Activated CD4-positive, alpha-beta T cell treated with anti-CD3 and anti-CD28 coated beads, Interleukin-2, amount 50 U/mL, for 4 hours (primary cell): ENCODE measurements at regions not wholly inside any gene's neighbourhood (a gene's known extent, or its start where the extent isn't known, plus 50 kb on each side); places are given as distances from the start of the nearest gene placed in this dataset.
"Not testable (repeated sequence)": the region's sequence is repeated elsewhere in the genome, so short reads cannot be mapped to it uniquely, and the experiment has no call there.

ENCODE experiments used
- DNase-seq, 2 experiments: peaks; one replicate each; pipeline ENCODE4 v3.0.0-alpha.2; 2020

DNA sequence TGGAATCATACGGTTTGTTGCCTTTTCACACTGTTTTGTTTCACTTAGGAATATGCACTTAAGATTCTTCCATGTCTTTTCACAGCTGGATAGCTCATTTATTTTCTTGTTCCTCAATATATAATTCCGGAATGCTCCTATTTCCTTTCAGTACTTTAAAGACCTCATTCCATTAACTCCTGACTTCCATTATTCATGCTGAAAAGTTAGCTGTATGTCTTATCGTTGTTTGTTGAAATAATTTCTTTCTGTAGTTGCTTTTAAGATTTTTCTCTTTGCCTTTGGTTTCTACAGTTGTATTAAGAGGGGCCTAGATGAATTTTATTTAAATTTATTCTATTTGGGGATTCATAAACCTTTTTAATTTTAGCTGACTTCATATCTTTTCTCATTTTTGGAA is 122.2 kb downstream of the ANXA2 start:
- DNase-seq, result no peak

DNA sequence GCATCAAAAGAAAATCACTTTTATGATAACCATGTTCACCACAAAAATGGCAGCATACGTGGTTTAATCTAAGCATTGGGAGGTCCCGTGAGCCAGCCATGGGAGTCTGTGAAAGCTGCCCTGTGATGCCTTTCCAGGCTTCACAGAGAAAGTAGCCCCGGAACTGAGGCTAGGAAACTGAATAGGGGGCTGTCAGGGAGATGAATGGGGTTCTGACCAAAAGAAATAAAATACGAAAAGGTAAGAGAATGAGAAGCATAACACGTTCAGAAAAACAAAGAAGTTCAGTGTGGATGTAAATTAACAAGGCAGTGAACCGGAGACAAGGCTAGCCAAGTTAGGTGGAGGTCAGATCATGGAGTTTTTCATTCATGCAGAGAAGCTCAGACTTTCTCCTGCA is 118.9 kb downstream of the ANXA2 start:
- DNase-seq, result no peak

DNA sequence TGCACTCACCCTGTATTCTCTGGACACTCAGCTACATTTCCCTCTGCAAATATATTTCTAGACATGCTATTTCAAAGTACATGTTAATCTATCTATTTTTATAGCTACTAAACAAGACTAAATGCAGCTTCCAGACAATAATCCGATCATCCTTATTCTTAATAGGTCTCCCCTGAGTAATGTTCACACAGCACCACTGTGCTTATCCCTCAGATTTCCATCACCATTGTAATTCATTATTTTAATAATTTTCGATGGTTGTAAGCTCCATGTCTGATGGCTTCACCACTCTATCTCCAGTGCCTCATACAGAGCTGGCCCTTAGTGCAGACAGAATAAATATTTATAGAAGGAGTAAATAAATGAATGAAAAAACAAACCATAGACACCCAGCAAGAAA is 117.5 kb downstream of the ANXA2 start:
- DNase-seq, result no peak

DNA sequence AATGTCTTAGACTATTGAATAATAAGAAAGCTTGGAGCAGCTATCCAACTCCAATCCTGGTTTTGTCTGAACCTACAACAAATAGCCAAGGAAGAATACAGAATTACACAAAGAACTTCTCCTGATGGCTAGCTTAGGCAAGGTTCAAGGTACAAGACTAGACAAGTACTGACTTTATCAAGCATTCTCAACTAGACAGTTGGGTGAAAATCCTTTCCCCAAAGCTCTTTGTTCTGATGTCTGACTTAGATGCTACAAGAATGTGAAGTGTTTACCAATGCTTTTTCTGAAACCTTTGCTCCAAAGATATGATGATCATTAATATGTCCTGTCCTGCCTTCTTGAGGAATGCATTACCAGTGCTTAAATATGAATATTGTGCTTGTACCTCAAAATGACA is 113.8 kb downstream of the ANXA2 start:
- DNase-seq, result no peak

DNA sequence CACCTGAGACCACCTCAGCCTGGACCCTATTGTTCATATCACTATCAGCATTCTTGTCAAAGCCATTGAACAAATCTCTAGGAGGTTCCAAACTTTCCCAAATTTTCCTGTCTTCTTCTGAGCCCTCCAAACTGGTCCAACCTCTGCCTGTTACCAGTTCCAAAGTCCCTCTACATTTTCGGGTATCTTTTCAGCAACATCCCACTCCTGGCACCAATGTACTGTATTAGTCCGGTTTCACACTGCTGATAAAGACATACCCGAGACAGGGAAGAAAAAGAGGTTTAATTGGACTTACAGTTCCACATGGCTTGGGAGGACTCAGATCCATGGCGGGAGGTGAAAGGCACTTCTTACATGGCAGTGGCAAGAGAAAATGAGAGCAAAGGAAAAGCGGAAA is 101.9 kb downstream of the ANXA2 start:
- DNase-seq, result not testable (repeated sequence)

DNA sequence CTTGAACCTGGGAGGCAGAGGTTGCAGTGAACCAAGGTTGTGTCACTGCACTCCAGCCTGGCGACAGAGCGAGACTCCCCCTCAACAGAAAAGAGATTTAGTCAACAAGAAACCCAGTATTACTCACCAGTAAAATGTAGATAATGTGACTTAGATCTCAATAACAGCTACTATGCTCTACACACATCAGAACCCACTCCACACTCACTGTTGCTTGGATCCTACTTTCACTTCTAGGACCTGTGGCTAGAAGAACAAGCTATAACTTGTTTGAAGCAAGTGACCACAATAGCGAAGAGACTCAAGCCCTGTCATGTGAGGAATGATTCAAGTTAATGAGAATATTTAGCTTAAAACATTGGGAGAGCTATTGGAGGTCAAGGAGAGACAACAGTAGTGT is 100.7 kb downstream of the ANXA2 start:
- DNase-seq, result no peak
